Activated CD4-positive, alpha-beta memory T cell treated with anti-CD3 and anti-CD28 coated beads for 36 hours (primary cell): ENCODE measurements at regions not wholly inside any gene's neighbourhood (a gene's known extent, or its start where the extent isn't known, plus 50 kb on each side); places are given as distances from the start of the nearest gene placed in this dataset.
"Not testable (repeated sequence)": the region's sequence is repeated elsewhere in the genome, so short reads cannot be mapped to it uniquely, and the experiment has no call there.

Experiments used
- CTCF ChIA-PET: fragments of 350-600 bp; sonication (Branson Sonifier 250); formaldehyde crosslinking; loops from one replicate; lab custom pipeline; 2021; ENCODE audit warnings: antibody characterized with exemption, inconsistent platforms; lab: Charles Lee
- POLR2A ChIA-PET: fragments of 350-600 bp; sonication (Branson Sonifier 250); formaldehyde crosslinking; loops from one replicate; lab custom pipeline; 2021; ENCODE audit warnings: antibody characterized with exemption; lab: Charles Lee
- DNase-seq: peaks from one replicate; pipeline ENCODE4 v3.0.0-alpha.2; 2020
- H3K27ac Mint-ChIP-seq: one replicate; pipeline ENCODE4 v1.8.0; 2021; ENCODE audit warnings: mixed read lengths
- H3K27me3 Mint-ChIP-seq: one replicate; pipeline ENCODE4 v1.8.0; 2021; ENCODE audit warnings: mixed read lengths
- H3K36me3 Mint-ChIP-seq: one replicate; pipeline ENCODE4 v1.8.0; 2021; ENCODE audit warnings: mixed read lengths
- H3K4me1 Mint-ChIP-seq: one replicate; pipeline ENCODE4 v1.8.0; 2021; ENCODE audit warnings: low read depth, mixed read lengths
- H3K4me3 Mint-ChIP-seq: one replicate; pipeline ENCODE4 v1.8.0; 2021; ENCODE audit warnings: mild to moderate bottlenecking, mixed read lengths
- H3K9me3 Mint-ChIP-seq: one replicate; pipeline ENCODE4 v1.8.0; 2021; ENCODE audit warnings: mixed read lengths
- intact Hi-C: fragments of 100-400 bp; cut with micrococcal nuclease; formaldehyde crosslinking; loops from one replicate; pipeline ENCODE4 v1.15.1; 2023

GRCh38 chr9:82052081-82052480 is 63.5 kb downstream of the SPATA31D1 start:
- ChIA-PET CTCF (no interaction called here), POLR2A (no interaction called here)
- Mint-ChIP-seq H3K9me3 (peaks cover 2% of the 10 kb centered on the region), H3K27ac (no peak overlapping the region), H3K4me3 (no peak overlapping the region), H3K4me1 (no peaks in the 10 kb centered on the region), H3K27me3 (no peaks in the 10 kb centered on the region), H3K36me3 (no peaks in the 10 kb centered on the region)
- DNase-seq = no peak
- intact Hi-C loops = no loop called here

GRCh38 chr9:82054264-82055015 is 65.9 kb downstream of the SPATA31D1 start:
- no peak for DNase-seq
- ChIA-PET CTCF (no interaction called here), POLR2A (no interaction called here)
- no peaks in the 10 kb centered on the region for H3K36me3 Mint-ChIP-seq
- no peak overlapping the region for H3K4me3 Mint-ChIP-seq
- H3K9me3 Mint-ChIP-seq = peaks cover 2% of the 10 kb centered on the region
- intact Hi-C loops = no loop called here
- H3K4me1 Mint-ChIP-seq = no peaks in the 10 kb centered on the region
- H3K27ac Mint-ChIP-seq = no peak overlapping the region
- no peaks in the 10 kb centered on the region for H3K27me3 Mint-ChIP-seq

- H3K9me3 Mint-ChIP-seq = peaks cover 2% of the 10 kb centered on the region
- no peaks in the 10 kb centered on the region for H3K4me1 Mint-ChIP-seq
- DNase-seq = no peak
- no peaks in the 10 kb centered on the region for H3K36me3 Mint-ChIP-seq
- ChIA-PET CTCF (no interaction called here), POLR2A (no interaction called here)
- H3K4me3 Mint-ChIP-seq = no peak overlapping the region
- intact Hi-C loops = no loop called here
- H3K27me3 Mint-ChIP-seq = no peaks in the 10 kb centered on the region
- H3K27ac Mint-ChIP-seq = no peak overlapping the region
Measured at GRCh38 chr9:82057805-82058204, 69.2 kb downstream of the SPATA31D1 start.

GRCh38 chr9:82061801-82062200 is 73.2 kb downstream of the SPATA31D1 start:
- DNase-seq, H3K36me3 Mint-ChIP-seq, H3K27me3 Mint-ChIP-seq, H3K9me3 Mint-ChIP-seq, H3K4me1 Mint-ChIP-seq, CTCF ChIA-PET, H3K27ac Mint-ChIP-seq, POLR2A ChIA-PET, H3K4me3 Mint-ChIP-seq, intact Hi-C loops: not testable (repeated sequence)

GRCh38 chr9:82062245-82062644 is 73.7 kb downstream of the SPATA31D1 start:
- CTCF ChIA-PET = no interaction called here
- Mint-ChIP-seq H3K36me3 (no peaks in the 10 kb centered on the region), H3K4me3 (no peak overlapping the region), H3K27me3 (no peaks in the 10 kb centered on the region), H3K4me1 (no peaks in the 10 kb centered on the region), H3K9me3 (no peaks in the 10 kb centered on the region), H3K27ac (no peak overlapping the region)
- no peak for DNase-seq
- intact Hi-C loops = no loop called here
- POLR2A ChIA-PET = no interaction called here

GRCh38 chr9:82073551-82074543 is 85.3 kb downstream of the SPATA31D1 start:
- Mint-ChIP-seq H3K27me3 (no peaks in the 10 kb centered on the region), H3K4me3 (no peak overlapping the region), H3K4me1 (no peaks in the 10 kb centered on the region), H3K36me3 (no peaks in the 10 kb centered on the region), H3K27ac (no peak overlapping the region), H3K9me3 (peaks cover 3% of the 10 kb centered on the region)
- ChIA-PET CTCF (no interaction called here), POLR2A (no interaction called here)
- DNase-seq = no peak
- intact Hi-C loops = no loop called here

- Mint-ChIP-seq H3K4me1 (no peaks in the 10 kb centered on the region), H3K27me3 (no peaks in the 10 kb centered on the region), H3K36me3 (no peaks in the 10 kb centered on the region), H3K27ac (no peak overlapping the region), H3K9me3 (peaks cover 2% of the 10 kb centered on the region), H3K4me3 (no peak overlapping the region)
- CTCF ChIA-PET = no interaction called here
- DNase-seq = no peak
- intact Hi-C loops = no loop called here
- POLR2A ChIA-PET = no interaction called here
Measured at GRCh38 chr9:82080265-82080664, 91.7 kb downstream of the SPATA31D1 start.

GRCh38 chr9:82081496-82081895 is 92.9 kb downstream of the SPATA31D1 start:
- Mint-ChIP-seq H3K27ac (no peak overlapping the region), H3K27me3 (no peaks in the 10 kb centered on the region), H3K4me3 (no peak overlapping the region), H3K4me1 (no peaks in the 10 kb centered on the region), H3K36me3 (no peaks in the 10 kb centered on the region), H3K9me3 (peaks cover 2% of the 10 kb centered on the region)
- ChIA-PET CTCF (no interaction called here), POLR2A (no interaction called here)
- no peak for DNase-seq
- intact Hi-C loops = no loop called here

GRCh38 chr9:82082563-82082962 is 94.0 kb downstream of the SPATA31D1 start:
- no peaks in the 10 kb centered on the region for H3K27me3 Mint-ChIP-seq
- H3K27ac Mint-ChIP-seq = no peak overlapping the region
- POLR2A ChIA-PET = no interaction called here
- no peak for DNase-seq
- peaks cover 2% of the 10 kb centered on the region for H3K9me3 Mint-ChIP-seq
- H3K4me1 Mint-ChIP-seq = no peaks in the 10 kb centered on the region
- intact Hi-C loops = no loop called here
- H3K4me3 Mint-ChIP-seq = no peak overlapping the region
- CTCF ChIA-PET = no interaction called here
- H3K36me3 Mint-ChIP-seq = no peaks in the 10 kb centered on the region

GRCh38 chr9:82088591-82088990 is 100.0 kb downstream of the SPATA31D1 start:
- Mint-ChIP-seq H3K4me3 (no peak overlapping the region), H3K27ac (no peak overlapping the region), H3K36me3 (no peaks in the 10 kb centered on the region), H3K27me3 (no peaks in the 10 kb centered on the region), H3K4me1 (no peaks in the 10 kb centered on the region), H3K9me3 (peaks cover 6% of the 10 kb centered on the region)
- POLR2A ChIA-PET = no interaction called here
- DNase-seq = no peak
- CTCF ChIA-PET = no interaction called here
- intact Hi-C loops = no loop called here

- Mint-ChIP-seq H3K4me3 (no peak overlapping the region), H3K27me3 (no peaks in the 10 kb centered on the region), H3K27ac (no peak overlapping the region), H3K9me3 (peaks cover 6% of the 10 kb centered on the region), H3K4me1 (no peaks in the 10 kb centered on the region), H3K36me3 (no peaks in the 10 kb centered on the region)
- no peak for DNase-seq
- intact Hi-C loops = no loop called here
- ChIA-PET POLR2A (no interaction called here), CTCF (no interaction called here)
Measured at GRCh38 chr9:82090046-82090445, 101.5 kb downstream of the SPATA31D1 start.

GRCh38 chr9:82091100-82091499 is 102.5 kb downstream of the SPATA31D1 start:
- ChIA-PET CTCF (no interaction called here), POLR2A (no interaction called here)
- Mint-ChIP-seq H3K27ac (no peak overlapping the region), H3K9me3 (peaks cover 6% of the 10 kb centered on the region), H3K4me3 (no peak overlapping the region), H3K36me3 (no peaks in the 10 kb centered on the region), H3K4me1 (no peaks in the 10 kb centered on the region), H3K27me3 (no peaks in the 10 kb centered on the region)
- DNase-seq = no peak
- intact Hi-C loops = no loop called here
